Urinary bladder (tissue), 3 donors: ENCODE measurements at regions not wholly inside any gene's neighbourhood (a gene's known extent, or its start where the extent isn't known, plus 50 kb on each side); places are given as distances from the start of the nearest gene placed in this dataset.
"Not testable (repeated sequence)": the region's sequence is repeated elsewhere in the genome, so short reads cannot be mapped to it uniquely, and the experiment has no call there.

ENCODE experiments used
- DNase-seq: peaks from one replicate; pipeline ENCODE4 v3.0.0-alpha.2; 2015; ENCODE audit errors: extremely low spot score
- H3K27ac ChIP-seq: one replicate; pipeline ENCODE4 v1.5.1; 2013; ENCODE audit warnings: low read depth, mild to moderate bottlenecking, moderate library complexity
- H3K36me3 ChIP-seq: one replicate; pipeline ENCODE4 v1.6.1; 2013; ENCODE audit warnings: mild to moderate bottlenecking, moderate library complexity; ENCODE audit not compliant: insufficient read depth
- H3K4me1 ChIP-seq: one replicate; pipeline ENCODE4 v1.6.1; 2013; ENCODE audit warnings: mild to moderate bottlenecking, moderate library complexity; ENCODE audit not compliant: insufficient read depth
- H3K4me3 ChIP-seq: one replicate; pipeline ENCODE4 v1.5.1; 2013; ENCODE audit warnings: low read depth, low read length
- WGBS: extraction: QIAGEN DNeasy Blood & Tissue Kit; methylation state at CpG from one replicate; pipeline ENCODE4 v1.1.7; 2013; 5-methylcytosine and 5-hydroxymethylcytosine counted together
- donor health status: healthy with polysubstance abuse.
- donor health status: healthy.

DNA sequence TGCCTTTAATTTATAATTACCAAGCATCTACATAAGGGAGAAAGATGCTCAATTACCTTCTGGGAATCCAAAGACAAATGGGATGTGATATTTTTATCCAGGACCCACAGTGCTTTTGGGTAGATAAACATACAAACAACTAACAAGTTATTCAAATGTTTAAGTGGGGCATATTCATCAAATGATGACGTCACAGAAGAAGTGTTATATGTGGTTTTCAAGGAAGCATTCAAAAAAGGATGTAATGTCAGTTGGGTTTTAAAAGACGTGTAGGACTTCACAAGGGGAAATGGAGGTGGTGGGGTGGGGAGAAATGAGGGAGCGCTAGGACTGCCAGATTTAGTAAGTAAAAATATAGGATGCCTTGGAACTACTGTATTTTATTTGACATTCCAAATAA is 915.9 kb downstream of the KCNA4 start:
- Histone ChIP-seq H3K27ac (no peak overlapping the region), H3K4me1 (no peaks in the 10 kb centered on the region), H3K36me3 (no peaks in the 10 kb centered on the region), H3K4me3 (no peak overlapping the region)
- no peak for DNase-seq
- 72% methylated on average over 3 of the region's 3 CpGs for WGBS

DNA sequence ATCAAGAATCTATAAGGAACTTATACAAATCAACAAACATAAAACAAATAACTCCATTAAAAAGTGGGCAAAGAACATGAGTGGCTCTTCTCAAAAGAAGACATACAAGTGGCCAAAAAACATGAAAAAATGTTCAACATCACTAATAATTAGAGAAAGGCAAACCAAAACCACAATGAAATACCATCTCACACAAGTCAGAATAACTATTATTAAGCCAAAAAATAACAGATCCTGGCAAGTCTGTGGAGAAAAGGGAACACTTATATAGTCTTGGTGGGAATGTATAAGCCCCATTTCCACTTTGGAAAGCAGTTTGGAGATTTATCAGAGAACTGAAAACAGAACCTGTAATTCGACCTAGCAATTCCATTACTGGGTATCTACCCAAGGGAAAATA is 921.0 kb downstream of the KCNA4 start:
- no peak for DNase-seq
- no peaks in the 10 kb centered on the region for H3K4me1 ChIP-seq
- no peak overlapping the region for H3K27ac ChIP-seq
- no peak overlapping the region for H3K4me3 ChIP-seq
- H3K36me3 ChIP-seq, result no peaks in the 10 kb centered on the region
- WGBS, result 93% methylated on average over 1 of the region's 1 CpG

DNA sequence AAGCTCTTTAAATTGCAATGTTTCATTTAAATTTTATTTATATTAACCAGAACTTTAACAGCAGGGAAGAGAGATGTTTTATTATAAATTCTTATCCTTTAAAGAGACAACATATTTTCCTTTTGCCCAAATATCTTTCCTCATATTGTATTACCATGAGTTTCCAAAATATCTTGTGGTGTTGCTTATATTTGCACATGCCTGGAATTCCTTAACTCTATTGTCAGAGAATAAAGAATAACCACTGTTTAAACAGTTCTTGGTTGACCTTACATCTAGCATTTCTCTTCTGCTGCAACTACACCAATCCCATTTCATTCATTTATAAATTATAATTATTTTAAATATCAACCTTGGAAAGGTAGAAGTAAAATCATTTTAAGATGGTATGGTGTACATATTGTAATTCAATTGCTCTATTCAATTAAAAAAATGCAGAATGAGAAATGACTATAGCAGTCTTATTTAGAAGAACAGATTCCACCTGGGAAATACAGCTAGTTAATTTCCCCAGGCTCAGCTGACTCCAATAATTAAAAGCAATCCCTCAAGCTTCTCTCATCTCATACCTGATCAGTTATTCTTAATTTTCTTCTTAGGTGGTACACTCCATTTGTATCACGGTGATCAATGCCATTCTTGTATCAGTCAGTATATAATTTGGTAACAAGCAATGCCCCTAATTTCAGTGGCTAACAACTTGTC is 923.3 kb downstream of the KCNA4 start:
- H3K4me3 ChIP-seq, result no peak overlapping the region
- no peak overlapping the region for H3K27ac ChIP-seq
- no peaks in the 10 kb centered on the region for H3K4me1 ChIP-seq
- WGBS, result 94% methylated on average over 1 of the region's 1 CpG
- H3K36me3 ChIP-seq, result no peaks in the 10 kb centered on the region
- no peak for DNase-seq

DNA sequence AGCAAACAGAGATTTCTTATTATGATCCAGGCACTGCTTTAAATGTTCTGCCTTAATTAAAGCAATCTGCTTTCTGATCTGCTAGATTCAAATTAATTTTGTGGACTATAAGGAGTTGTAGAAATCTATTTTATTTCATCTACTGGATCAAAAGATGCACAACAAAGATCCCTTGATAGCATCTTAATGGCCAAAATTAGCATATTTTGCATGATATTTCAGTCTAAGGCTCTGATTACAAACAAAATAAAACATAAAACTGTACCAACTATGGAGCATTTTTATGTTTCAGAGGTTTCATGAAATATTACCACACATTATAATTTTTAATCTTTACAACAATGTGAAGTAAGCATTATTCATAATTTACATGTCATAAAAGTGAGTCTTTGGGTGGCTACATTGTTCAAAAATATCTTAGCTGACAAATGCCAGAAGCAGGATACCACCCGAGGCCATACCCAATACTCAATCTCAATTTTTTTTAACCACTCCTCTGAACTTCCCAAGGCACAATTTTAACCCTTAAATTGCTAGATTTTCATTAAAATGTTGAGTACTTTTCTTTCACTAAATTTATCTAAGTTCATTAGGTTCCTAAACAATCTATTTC is 929.5 kb downstream of the KCNA4 start:
- 3% methylated on average over 1 of the region's 1 CpG for WGBS

DNA sequence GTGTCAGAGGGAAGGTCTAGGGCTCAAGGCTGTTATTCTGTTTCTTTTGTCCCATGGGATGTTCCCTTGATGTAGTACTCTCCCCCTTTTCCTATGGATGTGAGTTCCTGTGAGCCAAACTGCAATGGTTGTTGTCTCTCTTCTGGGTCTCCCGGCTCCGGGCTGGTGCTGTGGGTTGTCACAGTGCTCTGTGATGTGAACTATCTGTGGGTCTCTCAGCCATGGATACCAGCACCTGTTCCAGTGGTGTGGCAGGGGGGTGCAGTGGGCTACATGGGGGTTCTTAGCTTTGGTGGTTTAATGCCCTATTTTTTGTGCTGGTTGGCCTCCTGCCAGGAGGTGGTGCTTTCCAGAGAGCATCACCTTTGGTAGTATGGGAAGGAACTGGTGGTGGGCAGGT is 941.1 kb downstream of the KCNA4 start:
- Histone ChIP-seq H3K36me3 (no peaks in the 10 kb centered on the region), H3K4me3 (no peak overlapping the region), H3K27ac (no peak overlapping the region), H3K4me1 (no peaks in the 10 kb centered on the region)
- 96% methylated on average over 2 of the region's 2 CpGs for WGBS
- no peak for DNase-seq

More for the DNA sequence above, 929.5 kb downstream of the KCNA4 start:
- no peak for DNase-seq
- Histone ChIP-seq H3K4me1 (no peaks in the 10 kb centered on the region), H3K4me3 (no peak overlapping the region), H3K36me3 (no peaks in the 10 kb centered on the region), H3K27ac (no peak overlapping the region)

DNA sequence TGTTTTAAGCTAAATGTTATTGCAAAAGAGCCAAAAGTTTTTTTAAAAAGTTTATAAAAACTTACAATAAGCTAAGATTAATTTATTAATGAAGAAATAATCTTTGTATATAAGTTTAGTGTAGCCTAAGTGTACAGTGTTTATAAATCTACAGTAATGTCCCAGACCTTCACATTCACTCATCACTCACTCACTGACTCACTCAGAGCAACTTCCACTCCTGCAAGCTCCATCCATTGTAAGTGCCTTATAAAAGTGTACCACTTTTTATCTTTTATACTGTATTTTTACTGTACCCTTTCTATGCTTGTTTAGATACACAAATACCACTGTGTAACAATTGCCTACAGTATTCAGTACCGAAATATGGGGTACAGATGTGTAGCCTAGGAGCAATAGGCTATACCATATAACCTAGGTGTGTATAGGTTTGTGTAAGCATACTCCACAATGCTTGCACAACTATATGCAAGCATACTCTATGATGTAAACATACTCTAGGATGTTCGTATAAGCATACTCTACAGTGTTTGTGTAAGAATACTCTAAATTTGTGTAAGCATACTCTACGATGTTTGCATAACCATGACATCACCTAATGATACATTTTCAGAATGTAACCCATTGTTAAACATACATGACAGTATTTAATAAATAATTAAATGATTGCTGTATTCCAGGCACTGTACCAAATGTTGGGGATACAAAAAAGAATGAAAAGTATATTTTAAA is 953.0 kb downstream of the KCNA4 start:
- no peak overlapping the region for H3K4me3 ChIP-seq
- H3K27ac ChIP-seq, result no peak overlapping the region
- no peaks in the 10 kb centered on the region for H3K36me3 ChIP-seq
- 63% methylated on average over 3 of the region's 3 CpGs for WGBS
- H3K4me1 ChIP-seq, result no peaks in the 10 kb centered on the region
- no peak for DNase-seq

DNA sequence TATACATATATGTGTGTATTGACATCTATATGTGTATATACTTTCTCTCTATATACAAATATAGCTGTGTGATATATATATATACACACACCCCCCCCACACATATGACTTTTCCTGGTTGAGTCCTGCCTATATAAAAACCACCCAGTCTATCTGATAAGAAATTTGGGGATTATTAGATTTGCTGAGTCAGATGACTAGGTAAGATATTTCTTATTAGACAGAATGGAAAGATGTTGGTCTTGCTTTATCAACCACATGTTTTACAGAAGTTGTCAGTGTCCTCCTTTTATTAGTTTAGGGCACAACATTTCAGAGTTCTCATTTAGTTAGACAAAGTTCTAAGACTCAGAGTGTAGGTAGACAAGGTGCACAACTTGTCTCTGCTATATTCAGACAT is 953.3 kb downstream of the METTL15 start:
- H3K36me3 ChIP-seq, result no peaks in the 10 kb centered on the region
- DNase-seq, result no peak
- no peak overlapping the region for H3K4me3 ChIP-seq

DNA sequence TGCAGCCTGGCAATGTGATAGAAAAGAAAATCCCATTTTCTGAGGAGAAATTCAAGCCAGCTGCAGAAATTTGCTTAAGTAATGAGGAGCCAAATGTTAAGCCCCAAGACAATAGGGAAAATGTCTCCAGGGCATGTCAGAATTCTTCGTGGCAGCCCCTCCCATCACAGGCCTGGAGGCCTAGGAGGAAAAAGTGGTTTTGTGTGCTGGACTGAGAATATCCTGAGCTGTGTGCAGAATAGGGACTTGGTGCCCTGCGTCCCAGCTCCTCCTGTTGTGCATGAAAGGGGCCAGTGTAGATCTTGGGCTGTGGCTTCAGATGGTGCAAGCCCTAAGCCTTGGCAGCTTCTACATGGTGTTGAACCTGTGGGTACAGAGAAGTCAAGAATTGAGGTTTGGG is 948.3 kb downstream of the METTL15 start:
- 77% methylated on average over 2 of the region's 2 CpGs for WGBS
- not testable (repeated sequence) for H3K4me3 ChIP-seq, H3K36me3 ChIP-seq, DNase-seq, H3K27ac ChIP-seq, H3K4me1 ChIP-seq

More for the DNA sequence above, 953.3 kb downstream of the METTL15 start:
- Histone ChIP-seq H3K4me1 (no peaks in the 10 kb centered on the region), H3K27ac (no peak overlapping the region)

DNA sequence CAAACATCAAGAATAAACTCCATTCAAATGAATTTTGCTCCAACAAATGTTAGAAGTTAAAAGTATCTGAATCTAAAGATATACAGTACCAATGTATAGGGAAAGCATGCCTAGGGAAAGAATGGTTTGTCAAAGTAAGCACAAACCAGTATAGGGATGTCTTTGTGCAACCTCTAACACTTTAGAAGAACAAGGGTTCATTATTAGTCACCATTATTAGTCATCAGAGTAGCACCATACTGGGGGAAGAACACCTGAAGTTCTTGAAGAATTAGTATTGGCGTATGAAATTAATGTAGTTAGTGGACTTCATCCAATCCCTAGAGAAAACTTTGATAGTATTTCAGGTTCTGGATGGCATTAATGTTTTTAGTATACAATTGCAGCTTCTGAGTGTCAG is 943.7 kb downstream of the METTL15 start:
- 93% methylated on average over 1 of the region's 1 CpG for WGBS
- no peaks in the 10 kb centered on the region for H3K4me1 ChIP-seq
- no peak for DNase-seq
- no peak overlapping the region for H3K27ac ChIP-seq
- H3K4me3 ChIP-seq, result no peak overlapping the region
- H3K36me3 ChIP-seq, result no peaks in the 10 kb centered on the region

DNA sequence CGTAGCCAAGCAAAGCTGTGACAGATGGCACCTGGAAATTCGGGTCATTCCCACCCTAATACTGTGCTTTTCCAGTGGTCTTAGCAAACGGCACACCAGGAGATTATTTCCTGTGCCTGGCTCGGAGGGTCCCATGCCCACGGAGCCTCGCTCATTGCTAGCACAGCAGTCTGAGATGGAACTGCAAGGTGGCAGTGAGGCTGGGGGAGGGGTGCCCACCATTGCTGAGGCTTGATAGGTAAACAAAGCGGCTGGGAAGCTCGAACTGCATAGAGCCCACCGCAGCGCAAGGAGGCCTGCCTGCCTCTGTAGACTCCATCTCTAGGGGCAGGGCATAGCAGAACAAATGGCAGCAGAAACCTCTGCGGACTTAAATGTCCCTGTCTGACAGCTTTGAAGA is 942.8 kb downstream of the METTL15 start:
- not testable (repeated sequence) for H3K36me3 ChIP-seq, H3K4me3 ChIP-seq, H3K4me1 ChIP-seq, DNase-seq, H3K27ac ChIP-seq
- WGBS, result 91% methylated on average over 11 of the region's 11 CpGs

DNA sequence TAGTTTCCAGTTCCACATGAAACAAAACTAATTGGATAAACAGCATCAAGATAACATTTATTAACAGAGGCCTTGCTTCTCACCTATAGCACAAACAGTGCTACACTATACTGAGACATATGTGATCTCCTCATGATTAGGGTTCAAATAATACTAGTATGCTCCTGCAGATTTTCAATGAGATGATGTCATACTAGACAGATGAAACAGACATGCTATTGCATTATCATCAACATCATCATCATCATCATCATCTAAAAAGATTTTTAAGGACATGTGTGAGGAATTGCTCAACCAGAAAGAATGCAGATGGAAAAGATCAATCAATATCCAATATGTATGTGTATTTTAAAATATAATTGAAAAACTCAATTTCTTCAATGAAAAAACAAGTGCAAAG is 932.3 kb downstream of the METTL15 start:
- Histone ChIP-seq H3K4me3 (no peak overlapping the region), H3K36me3 (no peaks in the 10 kb centered on the region), H3K4me1 (no peaks in the 10 kb centered on the region), H3K27ac (no peak overlapping the region)
- DNase-seq, result no peak

DNA sequence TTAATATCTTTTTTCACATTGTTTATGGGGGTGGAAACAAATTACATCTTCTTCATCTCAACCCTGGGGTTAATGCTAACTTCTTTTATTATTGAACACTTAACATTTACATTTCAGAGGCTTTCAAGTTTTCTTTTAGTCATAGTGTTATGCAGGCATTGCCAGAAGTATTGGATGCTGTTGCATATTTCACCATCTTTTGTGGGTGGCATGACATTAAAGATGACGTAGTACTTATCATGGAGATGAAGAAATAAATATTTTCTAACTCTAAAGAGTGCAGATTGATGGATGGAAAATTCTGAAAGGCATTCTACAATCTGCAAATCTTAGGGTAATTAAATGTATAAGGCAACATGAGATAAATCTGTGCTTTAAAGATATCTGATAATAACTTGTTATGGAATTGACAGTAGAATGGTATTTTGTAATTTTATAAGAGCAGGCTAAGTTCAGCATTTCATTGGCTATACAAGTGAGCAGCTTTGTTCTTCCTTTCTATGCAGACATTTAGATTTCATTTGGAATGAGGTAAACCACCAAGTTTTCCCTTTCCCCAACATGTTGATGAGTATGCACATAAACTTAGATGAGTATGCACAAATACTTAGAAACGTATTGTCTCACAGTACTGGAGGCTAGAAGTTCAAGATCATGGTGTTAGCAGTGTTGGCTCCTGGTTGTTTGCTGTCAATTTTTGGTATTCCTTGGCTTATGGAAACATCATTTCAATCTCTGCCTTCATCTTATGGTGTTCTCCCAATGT is 924.4 kb downstream of the METTL15 start:
- 43% methylated on average over 2 of the region's 2 CpGs for WGBS
- Histone ChIP-seq H3K36me3 (no peaks in the 10 kb centered on the region), H3K4me1 (no peaks in the 10 kb centered on the region), H3K27ac (no peak overlapping the region), H3K4me3 (no peak overlapping the region)
- DNase-seq, result no peak

DNA sequence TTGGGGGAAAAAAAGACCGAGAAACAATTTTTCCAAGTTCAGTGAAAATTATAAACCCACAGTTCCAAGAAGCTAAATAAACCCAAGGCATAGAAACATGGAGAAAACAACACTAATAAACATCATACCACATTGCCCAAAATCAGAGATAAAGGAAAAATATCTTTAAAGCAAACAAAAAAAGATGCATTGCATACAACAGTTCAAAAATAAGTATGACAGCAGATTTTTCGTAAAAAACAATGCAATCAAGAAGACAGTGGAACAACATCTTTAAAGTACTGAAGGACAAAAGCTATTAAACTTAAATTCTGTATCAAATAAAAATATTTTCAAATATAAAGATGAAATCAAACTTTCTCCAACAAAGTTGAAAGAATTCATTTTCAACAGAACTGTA is 921.3 kb downstream of the METTL15 start:
- H3K4me1 ChIP-seq, result no peaks in the 10 kb centered on the region
- WGBS, result 86% methylated on average over 2 of the region's 2 CpGs
- H3K36me3 ChIP-seq, result no peaks in the 10 kb centered on the region
- H3K27ac ChIP-seq, result no peak overlapping the region
- DNase-seq, result no peak
- H3K4me3 ChIP-seq, result no peak overlapping the region

DNA sequence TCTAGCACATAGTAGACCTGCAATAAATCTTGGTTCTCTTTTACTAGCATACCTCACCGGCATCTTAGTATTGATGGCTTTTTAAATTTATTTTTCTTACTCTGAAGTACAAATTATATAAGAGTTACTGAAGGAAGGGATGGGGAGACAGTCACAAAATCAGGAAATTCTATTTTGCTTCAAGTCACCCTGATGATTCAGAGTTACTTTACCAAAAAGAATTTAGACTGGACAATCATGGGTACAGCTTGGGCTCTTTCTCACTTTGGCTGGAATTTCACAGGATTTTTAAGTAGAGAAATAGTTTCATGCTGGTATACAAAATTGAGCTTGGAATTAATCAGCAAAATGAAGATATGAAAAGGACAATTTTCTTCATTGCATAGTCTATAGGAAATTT is 919.2 kb downstream of the METTL15 start:
- WGBS, result 85% methylated on average over 1 of the region's 1 CpG
- DNase-seq, result no peak
- Histone ChIP-seq H3K27ac (no peak overlapping the region), H3K36me3 (no peaks in the 10 kb centered on the region), H3K4me1 (no peaks in the 10 kb centered on the region), H3K4me3 (no peak overlapping the region)
